Nephron (organoid): ENCODE measurements at regions not wholly inside any gene's neighbourhood (a gene's known extent, or its start where the extent isn't known, plus 50 kb on each side); places are given as distances from the start of the nearest gene placed in this dataset.

Source experiments
- H3K27ac Mint-ChIP-seq, 3 experiments: 2 replicates each; pipeline ENCODE4 v1.8.0; 2020; ENCODE audit warnings: mixed read lengths in 3 of 3, mild to moderate bottlenecking in 2 of 3, moderate library complexity in 1 of 3
- H3K27me3 Mint-ChIP-seq: 2 replicates; pipeline ENCODE4 v1.8.0; 2021; ENCODE audit warnings: low read depth, mild to moderate bottlenecking, moderate library complexity, mixed read lengths
- H3K36me3 Mint-ChIP-seq: 2 replicates; pipeline ENCODE4 v1.8.0; 2020; ENCODE audit warnings: low read depth, mixed read lengths
- H3K4me1 Mint-ChIP-seq: 2 replicates; pipeline ENCODE4 v1.8.0; 2020; ENCODE audit warnings: mixed read lengths
- H3K4me3 Mint-ChIP-seq, 3 experiments: 2 replicates each; pipeline ENCODE4 v1.8.0; 2020; ENCODE audit warnings: mild to moderate bottlenecking in 3 of 3, mixed read lengths in 3 of 3, moderate library complexity in 2 of 3
- H3K9me3 Mint-ChIP-seq: 2 replicates; pipeline ENCODE4 v1.8.0; 2020; ENCODE audit warnings: mixed read lengths
- TF ChIP-seq, protein P1 (sequence below), 3 experiments: fragments of 200-600 bp; sonication (generic); IDR thresholded peaks; one replicate each; pipeline ENCODE4 v1.5.0; 2021; ENCODE audit warnings: antibody characterized with exemption in 3 of 3; ENCODE audit not compliant: unreplicated experiment in 3 of 3

DNA sequence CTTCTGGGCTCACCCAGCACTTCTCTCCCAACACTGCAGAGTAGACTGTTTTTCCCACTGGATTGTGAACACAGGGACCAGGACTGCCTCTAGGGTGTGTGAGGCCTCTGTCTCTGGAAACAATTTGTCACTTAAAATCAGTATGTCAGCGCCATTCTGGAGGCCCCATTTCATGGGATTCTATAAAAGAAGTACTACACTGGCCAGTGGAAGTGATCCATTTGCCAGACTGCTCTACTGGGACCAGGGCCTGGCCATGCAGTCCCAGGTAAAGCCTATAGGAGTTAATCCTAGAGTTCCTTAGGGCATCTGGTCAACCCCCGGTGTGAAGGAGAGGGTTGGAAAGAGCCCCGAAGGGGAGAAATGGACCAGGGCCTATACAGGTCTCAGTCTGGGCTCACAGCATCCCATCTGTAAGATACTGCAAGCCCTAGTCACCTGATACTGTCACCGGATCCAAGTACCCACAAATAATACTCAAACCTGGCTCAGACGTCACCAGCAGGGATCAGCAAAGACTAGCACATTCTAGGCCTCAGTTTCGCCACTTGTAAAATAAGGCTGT, 245.0 kb downstream of the FOXD2 start:
- Mint-ChIP-seq H3K4me1 (peaks cover 67% of the 10 kb centered on the region), H3K9me3 (no peaks in the 10 kb centered on the region), H3K27me3 (peaks cover 19% of the 10 kb centered on the region), H3K4me3 (no peak overlapping the region), H3K27ac (peak overlapping the region in 1 of 3 experiments; percentile 56), H3K36me3 (no peaks in the 10 kb centered on the region)
- TF ChIP-seq, protein P1, sequence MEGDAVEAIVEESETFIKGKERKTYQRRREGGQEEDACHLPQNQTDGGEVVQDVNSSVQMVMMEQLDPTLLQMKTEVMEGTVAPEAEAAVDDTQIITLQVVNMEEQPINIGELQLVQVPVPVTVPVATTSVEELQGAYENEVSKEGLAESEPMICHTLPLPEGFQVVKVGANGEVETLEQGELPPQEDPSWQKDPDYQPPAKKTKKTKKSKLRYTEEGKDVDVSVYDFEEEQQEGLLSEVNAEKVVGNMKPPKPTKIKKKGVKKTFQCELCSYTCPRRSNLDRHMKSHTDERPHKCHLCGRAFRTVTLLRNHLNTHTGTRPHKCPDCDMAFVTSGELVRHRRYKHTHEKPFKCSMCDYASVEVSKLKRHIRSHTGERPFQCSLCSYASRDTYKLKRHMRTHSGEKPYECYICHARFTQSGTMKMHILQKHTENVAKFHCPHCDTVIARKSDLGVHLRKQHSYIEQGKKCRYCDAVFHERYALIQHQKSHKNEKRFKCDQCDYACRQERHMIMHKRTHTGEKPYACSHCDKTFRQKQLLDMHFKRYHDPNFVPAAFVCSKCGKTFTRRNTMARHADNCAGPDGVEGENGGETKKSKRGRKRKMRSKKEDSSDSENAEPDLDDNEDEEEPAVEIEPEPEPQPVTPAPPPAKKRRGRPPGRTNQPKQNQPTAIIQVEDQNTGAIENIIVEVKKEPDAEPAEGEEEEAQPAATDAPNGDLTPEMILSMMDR (IDR thresholded peaks at IDR 0.05; ENCODE audit: unreplicated experiment in 3 of 3) = no peak

DNA sequence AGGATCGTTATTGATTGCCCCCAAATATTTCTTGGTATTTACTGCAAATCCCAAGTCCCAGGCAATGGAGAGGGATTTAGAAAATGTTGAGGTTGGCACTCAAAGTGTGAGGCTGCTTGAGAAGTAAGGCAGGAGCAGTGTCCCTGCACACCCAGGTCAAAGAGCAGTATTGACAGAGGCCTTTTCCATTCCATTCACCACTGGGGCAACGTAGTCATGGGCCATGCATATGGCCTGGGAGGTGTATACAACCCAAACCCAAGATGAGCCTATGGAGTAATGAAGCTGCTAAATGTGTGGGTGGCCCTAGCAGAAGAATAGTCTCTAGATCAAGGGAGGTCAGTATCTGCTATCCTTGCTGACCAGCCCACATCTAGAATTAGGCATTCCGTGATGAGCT, 245.6 kb downstream of the FOXD2 start:
- no peaks in the 10 kb centered on the region for H3K9me3 Mint-ChIP-seq
- H3K36me3 Mint-ChIP-seq = no peaks in the 10 kb centered on the region
- peaks cover 20% of the 10 kb centered on the region for H3K27me3 Mint-ChIP-seq
- TF ChIP-seq, protein P1 (IDR thresholded peaks at IDR 0.05; ENCODE audit: unreplicated experiment in 3 of 3) = no peak
- peaks cover 70% of the 10 kb centered on the region for H3K4me1 Mint-ChIP-seq
- H3K27ac Mint-ChIP-seq = peak overlapping the region; percentile 29 to 56 (median 37)
- H3K4me3 Mint-ChIP-seq = no peak overlapping the region

DNA sequence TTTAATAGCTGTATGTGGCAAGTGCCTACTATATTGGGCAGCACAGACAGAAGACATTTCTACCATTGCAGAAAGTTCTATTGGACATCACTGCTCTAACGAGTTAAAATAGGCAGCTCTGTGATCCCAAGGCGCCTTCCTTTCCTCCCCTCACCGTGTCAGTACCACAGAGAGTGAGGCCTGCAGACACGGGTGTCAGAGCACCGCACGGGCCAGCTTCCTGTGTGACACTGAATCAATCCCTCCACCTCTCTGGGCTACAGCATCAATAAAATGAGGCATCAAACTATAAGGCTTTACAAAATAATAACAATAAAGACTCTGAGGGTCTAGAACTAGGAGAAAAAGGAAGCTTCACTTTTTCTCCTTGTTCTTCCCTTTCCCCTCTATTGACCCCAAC, 246.7 kb downstream of the FOXD2 start:
- Mint-ChIP-seq H3K4me3 (no peak overlapping the region), H3K4me1 (peaks cover 69% of the 10 kb centered on the region), H3K9me3 (no peaks in the 10 kb centered on the region), H3K27me3 (peaks cover 20% of the 10 kb centered on the region), H3K27ac (peak overlapping the region; percentile 63 to 90 (median 86)), H3K36me3 (no peaks in the 10 kb centered on the region)
- TF ChIP-seq, protein P1 (IDR thresholded peaks at IDR 0.05; ENCODE audit: unreplicated experiment in 3 of 3) = no peak

DNA sequence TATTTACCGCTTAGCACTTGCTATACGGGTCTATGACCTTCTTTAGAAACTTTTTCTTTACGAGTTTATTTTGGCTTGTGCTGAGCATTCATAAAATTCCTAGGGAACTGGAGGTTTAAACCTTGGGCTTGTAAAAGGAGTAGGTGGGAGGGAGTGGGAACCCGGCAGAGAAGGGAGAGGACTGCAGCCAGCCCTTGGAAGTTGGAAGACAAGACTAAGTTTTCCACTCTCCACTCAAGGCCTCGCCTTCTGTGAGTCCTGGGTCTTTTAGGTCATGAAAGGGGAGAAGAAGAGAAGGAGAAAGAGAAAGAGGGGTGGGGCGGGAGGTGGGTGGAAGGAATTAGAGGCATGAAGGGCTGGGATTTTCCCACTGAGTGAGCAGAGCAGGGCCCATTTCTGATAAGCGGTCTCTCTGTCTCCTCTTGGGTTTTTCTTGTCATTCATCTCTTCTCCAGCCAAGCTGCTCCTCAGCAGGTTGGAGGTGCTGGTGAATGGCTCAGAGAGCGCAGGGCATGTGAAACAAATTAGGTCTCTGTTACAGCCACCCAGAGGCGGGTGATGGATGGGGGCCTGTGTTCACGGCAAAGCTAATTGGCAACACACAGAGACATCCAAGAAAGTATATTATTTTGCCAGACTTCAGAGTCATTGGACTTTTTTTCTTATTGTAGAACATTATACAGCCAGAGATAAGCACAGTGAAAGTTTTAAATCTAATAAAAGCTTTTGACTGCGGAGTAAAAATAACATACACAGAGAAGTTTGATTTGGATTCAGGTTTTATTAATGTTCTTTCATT, 247.3 kb downstream of the FOXD2 start:
- TF ChIP-seq, protein P1 (IDR thresholded peaks at IDR 0.05; ENCODE audit: unreplicated experiment in 3 of 3) = no peak
- Mint-ChIP-seq H3K4me3 (peak overlapping the region; percentile 20 to 37 (median 30)), H3K36me3 (no peaks in the 10 kb centered on the region), H3K9me3 (no peaks in the 10 kb centered on the region), H3K27ac (peak overlapping the region; percentile 63 to 90 (median 86)), H3K27me3 (peaks cover 24% of the 10 kb centered on the region), H3K4me1 (peaks cover 71% of the 10 kb centered on the region)

DNA sequence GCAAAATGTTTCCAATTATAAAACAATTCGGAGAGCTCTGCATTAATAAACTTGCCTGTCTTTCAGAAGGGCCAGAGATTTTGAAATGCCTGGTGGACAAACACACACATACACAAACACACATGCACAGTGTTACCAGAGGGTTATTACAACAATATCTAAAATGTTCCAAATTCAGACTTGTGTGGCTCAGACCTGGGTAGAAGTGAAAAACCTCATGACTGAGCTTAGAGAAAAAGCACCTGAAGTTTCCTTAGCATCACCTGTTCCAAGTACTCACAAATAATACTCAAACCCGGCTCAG, 247.9 kb downstream of the FOXD2 start:
- Mint-ChIP-seq H3K36me3 (no peaks in the 10 kb centered on the region), H3K9me3 (no peaks in the 10 kb centered on the region), H3K4me3 (peak overlapping the region in 1 of 3 experiments; percentile 20), H3K27me3 (peaks cover 29% of the 10 kb centered on the region), H3K4me1 (peaks cover 75% of the 10 kb centered on the region), H3K27ac (peak overlapping the region; percentile 63 to 90 (median 86))
- TF ChIP-seq, protein P1 (IDR thresholded peaks at IDR 0.05; ENCODE audit: unreplicated experiment in 3 of 3) = no peak
